ENCODE measurements at regions not wholly inside any gene's neighbourhood (a gene's known extent, or its start where the extent isn't known, plus 50 kb on each side); places are given as distances from the start of the nearest gene placed in this dataset.

DNA sequence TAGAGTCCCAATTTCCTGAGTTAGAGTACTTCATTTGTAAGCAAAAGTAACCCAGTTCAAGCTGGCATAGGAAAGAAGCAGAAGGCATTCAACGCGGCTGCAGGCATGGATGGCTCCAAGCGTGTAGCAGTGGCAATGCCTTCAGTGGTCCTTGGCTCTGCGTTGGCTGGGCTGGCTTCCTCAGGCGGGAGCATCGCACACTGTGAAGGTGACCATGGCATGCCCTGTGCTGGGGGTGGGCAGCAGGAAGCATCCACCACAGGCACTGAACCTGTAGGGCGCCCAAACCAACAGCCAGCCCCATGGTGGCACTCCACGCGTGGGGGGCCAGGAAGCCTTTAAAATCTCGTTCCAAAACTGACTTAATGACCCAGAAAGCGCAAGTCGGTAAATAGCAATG lies 53.6 kb upstream of the SPACA7 start:
- no peaks in the 10 kb centered on the region for H3K27me3 ChIP-seq (replicated peaks; ENCODE audit: insufficient read depth)
- ATAC-seq (ENCODE audit: insufficient number of reproducible peaks, low FRiP score, low read depth) (no peak), DNase-seq (ENCODE audit: low spot score) (no peak)
- no peak overlapping the region for H3K27ac ChIP-seq
- H3K36me3 ChIP-seq = no peaks in the 10 kb centered on the region
- H3K4me3 ChIP-seq = no peak overlapping the region
- no peaks in the 10 kb centered on the region for H3K9me3 ChIP-seq
- TF ChIP-seq CTCF (IDR thresholded peaks at IDR 0.05) = no peak
- no peaks in the 10 kb centered on the region for H3K4me1 ChIP-seq (ENCODE audit: control insufficient read depth in 1 of 2, low read depth in 2 of 2)

DNA sequence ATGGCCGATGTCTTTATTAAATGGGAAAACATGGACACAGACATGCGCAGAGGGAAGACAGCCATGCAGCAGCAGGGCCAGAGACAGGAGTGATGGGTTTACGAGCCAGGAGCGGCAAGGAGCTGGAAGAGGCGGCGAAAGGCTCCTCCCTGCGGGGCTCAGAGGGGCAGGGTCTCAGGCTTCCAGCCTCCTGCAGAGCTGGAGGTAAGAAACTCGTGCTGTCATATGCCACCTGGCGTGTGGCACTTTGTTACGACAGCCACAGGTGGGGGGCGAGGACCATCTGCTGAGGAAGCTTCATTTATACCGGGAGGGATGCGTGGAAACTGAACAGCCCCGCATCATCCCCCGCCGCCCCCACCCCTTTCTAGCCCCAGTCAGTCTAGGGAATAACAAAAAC lies 52.0 kb upstream of the SPACA7 start:
- H3K4me1 ChIP-seq (ENCODE audit: control insufficient read depth in 1 of 2, low read depth in 2 of 2) = no peaks in the 10 kb centered on the region
- no peaks in the 10 kb centered on the region for H3K9me3 ChIP-seq
- DNase-seq (ENCODE audit: low spot score) (no peak), ATAC-seq (ENCODE audit: insufficient number of reproducible peaks, low FRiP score, low read depth) (no peak)
- TF ChIP-seq CTCF (IDR thresholded peaks at IDR 0.05) = no peak
- no peak overlapping the region for H3K4me3 ChIP-seq
- no peak overlapping the region for H3K27ac ChIP-seq
- H3K36me3 ChIP-seq = no peaks in the 10 kb centered on the region
- no peaks in the 10 kb centered on the region for H3K27me3 ChIP-seq (replicated peaks; ENCODE audit: insufficient read depth)

DNA sequence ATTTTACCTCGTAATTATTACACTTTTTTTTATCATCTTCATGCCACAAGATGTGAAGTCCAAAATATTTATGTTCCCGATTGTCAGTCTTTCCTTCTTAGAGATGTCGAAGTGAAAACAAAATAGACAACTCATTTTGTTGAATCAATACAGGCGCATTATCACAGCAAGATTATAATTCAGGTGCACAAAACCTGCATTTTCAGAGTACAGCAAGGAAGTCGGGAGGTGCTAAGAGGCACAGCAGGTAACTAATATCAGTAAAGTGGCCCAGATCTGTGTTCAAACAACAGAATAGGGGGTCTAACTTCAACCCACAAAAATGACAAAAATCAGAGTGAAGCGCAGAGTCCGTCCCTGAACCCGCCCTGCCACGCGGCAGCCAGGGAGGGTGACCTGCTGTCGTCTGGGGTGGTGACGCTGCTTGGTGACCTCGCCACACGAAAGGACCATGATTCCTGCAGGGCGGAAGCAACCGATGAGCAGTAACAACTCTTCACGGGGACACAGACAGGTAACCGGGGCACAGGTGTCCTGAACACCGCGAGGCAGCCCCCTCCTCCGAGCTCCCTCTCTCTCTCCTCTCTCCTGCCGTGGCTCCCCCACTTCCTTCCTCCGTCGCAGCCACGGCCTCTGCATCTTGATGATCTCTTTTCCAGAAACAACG lies 50.9 kb upstream of the SPACA7 start:
- Histone ChIP-seq H3K27ac (no peak overlapping the region), H3K4me3 (no peak overlapping the region), H3K36me3 (no peaks in the 10 kb centered on the region), H3K9me3 (no peaks in the 10 kb centered on the region), H3K4me1 (ENCODE audit: control insufficient read depth in 1 of 2, low read depth in 2 of 2) (no peaks in the 10 kb centered on the region), H3K27me3 (replicated peaks; ENCODE audit: insufficient read depth) (no peaks in the 10 kb centered on the region)
- TF ChIP-seq CTCF (IDR thresholded peaks at IDR 0.05) = no peak
- no peak for ATAC-seq (ENCODE audit: insufficient number of reproducible peaks, low FRiP score, low read depth)
- DNase-seq (ENCODE audit: low spot score) = no peak

GRCh38 chr13:112325920-112326645 lies 50.1 kb upstream of the SPACA7 start:
- Histone ChIP-seq H3K27me3 (replicated peaks; ENCODE audit: insufficient read depth) (no peaks in the 10 kb centered on the region), H3K9me3 (no peaks in the 10 kb centered on the region), H3K4me3 (no peak overlapping the region), H3K36me3 (no peaks in the 10 kb centered on the region), H3K4me1 (ENCODE audit: control insufficient read depth in 1 of 2, low read depth in 2 of 2) (no peaks in the 10 kb centered on the region), H3K27ac (no peak overlapping the region)
- DNase-seq (ENCODE audit: low spot score) (no peak), ATAC-seq (ENCODE audit: insufficient number of reproducible peaks, low FRiP score, low read depth) (no peak)
- TF ChIP-seq CTCF (IDR thresholded peaks at IDR 0.05) = no peak

Measured in thoracic aorta (tissue), 2 donors.